Suppressor macrophage treated with lipopolysaccharide for 4 hours (primary cell): ENCODE measurements at regions not wholly inside any gene's neighbourhood (a gene's known extent, or its start where the extent isn't known, plus 50 kb on each side); places are given as distances from the start of the nearest gene placed in this dataset.
A peak's percentile ranks its signal among the peaks of the same experiment; 100 is the strongest.
"Not testable (repeated sequence)": the region's sequence is repeated elsewhere in the genome, so short reads cannot be mapped to it uniquely, and the experiment has no call there.

Experiments used
- DNase-seq: peaks from one replicate; pipeline ENCODE4 v3.0.0-alpha.2; 2020

GRCh38 chr16:76023835-76024234 lies 253.4 kb upstream of the CNTNAP4 start:
- DNase-seq = no peak

GRCh38 chr16:76035689-76036088 lies 241.5 kb upstream of the CNTNAP4 start:
- DNase-seq = no peak

- DNase-seq = no peak
Observed at GRCh38 chr16:76038097-76038496, 239.1 kb upstream of the CNTNAP4 start.

GRCh38 chr16:76052725-76053124 lies 224.5 kb upstream of the CNTNAP4 start:
- peak; percentile 1 for DNase-seq

DNA sequence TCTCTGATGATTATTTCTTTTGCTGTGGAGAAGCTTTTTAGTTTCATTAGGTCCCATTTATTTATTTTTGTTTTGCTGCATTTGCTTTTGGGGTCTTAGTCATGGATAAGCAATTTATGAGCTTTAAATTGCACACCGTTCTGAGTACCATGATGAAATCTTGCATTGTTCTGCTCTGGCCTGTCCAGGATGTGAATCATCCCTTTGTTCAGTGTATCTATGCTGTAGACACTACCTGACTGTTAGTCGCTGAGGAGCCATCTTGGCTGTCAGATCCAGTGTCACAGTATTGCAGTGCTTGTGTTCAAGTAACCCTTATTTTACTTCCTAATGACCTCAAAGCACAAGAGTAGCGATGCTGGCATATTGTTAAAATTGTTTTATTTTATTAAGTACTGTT lies 218.0 kb upstream of the CNTNAP4 start:
- DNase-seq = no peak

DNA sequence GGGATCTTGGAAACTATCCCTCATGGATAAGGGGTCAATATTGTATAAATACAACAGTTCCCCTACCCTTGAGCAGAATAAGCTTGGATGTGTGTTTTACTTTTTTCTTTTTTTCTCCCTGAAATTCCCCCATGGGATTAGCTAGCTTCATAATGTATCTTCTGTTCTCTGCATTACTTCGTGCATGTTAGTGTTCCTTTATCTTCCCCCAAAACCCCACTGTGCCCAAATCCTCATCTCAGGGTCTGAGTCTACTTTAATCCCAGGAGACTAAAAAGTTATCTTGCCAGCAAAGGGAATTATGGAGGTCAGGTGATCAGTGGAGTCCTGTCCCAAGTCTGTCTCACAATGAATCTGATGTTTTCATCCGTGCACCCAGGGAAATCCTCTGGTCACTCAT lies 217.5 kb upstream of the CNTNAP4 start:
- DNase-seq = no peak

DNA sequence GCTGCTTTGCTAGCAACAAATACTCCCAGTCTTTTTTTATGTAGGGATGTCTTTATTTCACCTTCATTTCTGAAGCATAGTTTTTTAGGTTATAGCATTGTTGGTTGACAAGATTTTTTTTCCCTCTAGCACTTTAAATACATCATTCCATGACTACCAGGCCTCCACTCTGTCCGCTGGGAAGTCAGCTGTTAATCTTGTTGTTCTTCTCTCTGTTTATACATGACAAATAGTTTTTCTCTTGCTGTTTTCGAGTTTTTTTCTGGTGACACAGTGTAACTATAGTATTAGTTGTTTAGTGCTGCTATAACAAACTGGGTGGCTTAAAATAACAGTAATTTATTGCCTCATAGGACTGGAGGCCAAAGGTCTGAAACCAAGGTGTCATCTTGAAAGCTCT lies 205.5 kb upstream of the CNTNAP4 start:
- DNase-seq = no peak

DNA sequence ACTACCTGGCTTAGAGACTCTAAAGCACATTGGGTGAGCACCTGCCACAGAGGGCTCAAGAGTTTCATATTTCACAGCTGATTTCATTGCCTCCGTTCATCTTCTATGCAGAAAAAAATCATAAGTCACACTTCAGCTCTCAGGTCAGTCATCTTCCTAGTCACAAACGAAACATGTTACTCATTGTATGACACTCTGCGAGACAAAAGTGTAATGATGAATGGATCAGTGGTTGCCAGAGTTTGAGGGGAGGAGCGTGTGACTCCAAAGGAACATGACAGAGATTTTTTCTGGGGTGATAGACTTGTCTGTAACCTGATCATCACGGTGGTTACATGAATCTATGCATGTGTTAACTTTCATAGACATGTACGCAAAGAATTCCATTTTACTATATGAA lies 195.2 kb upstream of the CNTNAP4 start:
- DNase-seq = no peak

DNA sequence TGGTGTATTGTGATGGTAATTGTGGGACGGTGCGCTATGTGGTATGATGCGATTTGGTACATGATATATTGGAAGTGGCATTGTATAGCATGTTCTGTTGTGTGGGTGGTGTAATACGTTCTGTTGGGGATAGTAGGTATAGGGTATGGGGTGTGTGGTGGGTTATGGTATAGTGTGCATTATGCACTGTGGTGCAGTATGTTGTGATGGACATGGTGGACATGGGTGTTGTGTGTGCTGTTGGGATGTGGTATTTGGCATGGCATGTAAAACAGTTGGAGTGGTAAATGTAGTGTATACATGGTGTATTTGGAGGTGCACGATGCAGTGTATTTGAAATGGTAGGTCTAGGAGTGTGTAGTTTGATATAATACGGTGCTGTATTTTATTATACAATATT lies 170.6 kb upstream of the CNTNAP4 start:
- no peak for DNase-seq

DNA sequence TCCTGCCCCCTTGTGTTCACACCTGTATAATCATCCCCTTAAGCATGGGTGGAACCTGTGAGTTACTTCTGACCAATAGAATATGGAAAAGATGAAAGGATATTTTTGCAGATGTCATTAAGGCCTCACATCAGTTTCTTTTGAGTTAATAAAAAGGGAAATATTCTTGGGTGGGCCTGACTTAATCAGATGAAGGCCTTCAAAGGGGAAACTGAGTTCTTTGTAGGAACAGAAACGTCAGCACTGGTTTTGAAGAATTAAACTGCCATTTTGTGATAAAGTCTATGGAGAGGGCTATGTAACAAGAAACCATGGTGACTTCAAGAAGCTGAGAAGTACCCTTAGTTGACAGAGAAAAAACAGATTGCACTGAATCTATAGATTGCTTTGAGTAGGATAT lies 168.7 kb upstream of the CNTNAP4 start:
- DNase-seq = no peak

GRCh38 chr16:76114681-76115080 lies 162.5 kb upstream of the CNTNAP4 start:
- peak; percentile 4 for DNase-seq

- DNase-seq = no peak
Observed at GRCh38 chr16:76118344-76118743, 158.9 kb upstream of the CNTNAP4 start.

- DNase-seq = no peak
Observed at GRCh38 chr16:76121636-76122035, 155.6 kb upstream of the CNTNAP4 start.

DNA sequence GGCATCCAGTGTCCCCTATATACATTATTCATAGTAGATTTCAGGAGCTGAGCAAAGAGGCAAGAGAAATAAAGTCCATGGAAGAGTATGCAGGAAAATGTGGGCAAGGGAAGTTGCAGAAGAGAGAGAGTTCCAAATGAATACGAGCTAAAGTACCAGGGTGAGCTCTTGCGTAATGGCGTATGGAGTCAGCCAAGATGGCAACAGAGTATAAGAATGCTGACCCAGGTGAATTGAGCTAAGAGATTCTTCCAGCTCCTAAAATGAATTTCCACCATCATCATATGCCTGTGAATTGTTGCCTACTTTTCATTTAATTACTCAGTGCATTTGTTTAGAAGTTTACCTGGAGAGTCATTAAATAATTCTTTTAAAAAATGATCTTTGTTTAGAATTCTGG lies 153.2 kb upstream of the CNTNAP4 start:
- no peak for DNase-seq

DNA sequence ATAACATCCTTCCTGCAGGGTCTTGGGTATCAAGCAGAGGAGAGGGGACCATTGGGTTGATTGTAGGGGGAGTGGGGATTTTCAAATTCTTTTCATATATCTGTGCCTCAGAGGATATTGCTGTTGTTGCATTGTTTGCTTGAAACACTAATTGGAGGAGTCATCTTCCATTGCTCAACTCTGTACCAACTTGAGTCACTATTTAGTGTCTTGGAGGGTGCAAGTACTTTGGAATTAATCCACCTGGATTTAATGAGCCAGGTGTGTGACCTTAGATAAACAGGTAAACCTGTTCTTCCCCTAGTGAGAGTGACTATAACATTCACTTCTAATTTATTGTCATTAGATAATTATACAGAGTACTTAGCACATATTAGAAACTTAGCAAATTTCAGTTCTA lies 151.3 kb upstream of the CNTNAP4 start:
- no peak for DNase-seq

GRCh38 chr16:76138056-76138455 lies 139.1 kb upstream of the CNTNAP4 start:
- not testable (repeated sequence) for DNase-seq

- no peak for DNase-seq
Observed at GRCh38 chr16:76157629-76158028, 119.6 kb upstream of the CNTNAP4 start.

GRCh38 chr16:76162046-76162445 lies 115.2 kb upstream of the CNTNAP4 start:
- DNase-seq = no peak

DNA sequence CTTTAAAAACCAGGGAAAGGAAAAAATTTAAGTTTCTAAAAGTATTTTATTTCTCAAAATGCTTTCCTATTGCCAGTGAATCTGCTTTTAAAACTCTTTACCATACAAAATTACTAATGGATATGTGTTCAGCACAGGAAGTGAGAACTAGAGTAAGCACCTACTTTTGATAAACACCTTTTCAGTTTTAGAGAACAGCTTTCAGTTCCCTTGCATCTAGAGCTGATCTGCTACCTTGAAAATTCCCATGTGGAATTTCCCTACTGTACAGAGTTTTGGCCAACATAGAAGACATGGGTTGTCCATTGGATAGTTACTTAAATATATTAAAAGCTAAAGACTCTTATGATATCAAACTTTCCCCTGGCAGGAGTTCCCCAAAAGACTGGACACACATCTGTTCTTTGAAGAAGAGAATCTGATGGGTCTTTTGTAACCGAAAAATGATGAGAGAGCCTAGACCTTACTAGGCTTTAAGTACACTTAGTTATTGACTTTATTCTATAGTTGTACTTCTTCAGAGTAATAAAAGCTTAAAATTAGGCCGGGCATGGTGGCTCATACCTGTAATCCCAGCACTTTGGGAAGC lies 112.1 kb upstream of the CNTNAP4 start:
- DNase-seq = no peak

GRCh38 chr16:76175718-76176117 lies 101.5 kb upstream of the CNTNAP4 start:
- DNase-seq = no peak

DNA sequence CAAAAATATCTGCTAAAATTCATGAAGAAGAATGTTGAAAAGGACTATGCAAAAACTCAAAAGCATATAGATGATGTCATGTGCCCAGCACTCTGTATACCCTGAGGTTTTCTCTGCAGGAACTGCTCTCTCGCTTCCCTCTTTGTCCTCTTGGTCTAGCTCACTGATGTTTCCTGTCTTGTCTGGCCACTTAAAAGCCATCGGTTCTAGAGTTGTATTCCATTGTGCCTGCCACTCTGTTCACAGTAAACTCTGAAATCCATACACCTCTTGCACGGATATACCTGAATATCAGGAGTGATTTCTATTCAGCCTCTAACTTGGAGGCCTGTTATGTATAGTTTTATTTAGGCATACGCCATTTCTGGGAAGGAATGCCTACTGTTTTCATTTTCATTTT lies 101.0 kb upstream of the CNTNAP4 start:
- DNase-seq = no peak

- DNase-seq = no peak
Observed at GRCh38 chr16:76176616-76177015, 100.6 kb upstream of the CNTNAP4 start.

DNA sequence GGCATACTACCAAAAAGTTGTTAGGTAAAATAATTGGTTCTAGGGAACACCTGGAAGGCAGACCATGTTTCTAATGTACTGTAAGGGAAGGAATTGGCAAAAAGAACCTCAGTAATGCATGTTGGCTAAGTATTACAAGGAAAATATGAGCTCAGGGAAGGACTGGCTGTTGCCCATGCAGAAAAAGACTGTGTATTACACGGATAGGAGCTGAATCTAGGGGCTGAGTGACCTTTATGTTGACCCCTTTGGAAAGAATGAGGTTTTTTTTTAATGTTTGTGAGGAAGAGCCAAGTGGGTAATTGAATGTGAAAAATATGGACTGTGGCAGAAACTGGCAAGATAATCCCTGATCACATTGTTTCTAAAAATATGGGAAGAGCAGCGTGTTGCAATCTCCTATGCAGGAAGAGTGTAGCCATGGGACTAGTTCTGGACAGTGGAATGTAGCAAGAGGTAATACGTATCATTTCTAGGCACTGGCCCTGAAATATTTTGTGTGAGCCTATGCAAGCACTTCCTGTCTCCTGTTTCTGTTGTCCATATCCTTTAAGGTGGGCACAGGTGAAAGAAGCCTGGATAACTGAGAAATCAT lies 95.1 kb upstream of the CNTNAP4 start:
- DNase-seq = no peak

GRCh38 chr16:76183647-76184046 lies 93.6 kb upstream of the CNTNAP4 start:
- DNase-seq = no peak

DNA sequence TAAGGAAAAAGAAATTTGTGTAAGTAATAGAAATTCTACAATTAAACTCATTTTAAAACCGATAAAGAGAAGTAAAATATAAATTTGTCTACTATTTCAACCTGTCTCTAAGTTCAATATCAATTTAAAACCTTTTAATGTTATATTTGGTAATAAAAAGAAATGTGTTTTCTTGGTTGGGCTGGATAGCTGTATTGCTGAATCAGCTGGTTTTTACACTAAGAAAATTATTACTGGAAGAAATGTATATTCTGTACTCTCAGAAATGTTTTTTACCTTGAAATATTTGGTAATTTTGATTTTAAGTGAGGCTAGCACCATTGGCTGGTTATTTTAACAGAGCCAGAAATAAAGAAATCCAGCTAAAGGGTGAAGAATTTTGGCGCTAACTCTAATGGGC lies 87.1 kb upstream of the CNTNAP4 start:
- DNase-seq = no peak
